ENCODE measurements at regions not wholly inside any gene's neighbourhood (a gene's known extent, or its start where the extent isn't known, plus 50 kb on each side); places are given as distances from the start of the nearest gene placed in this dataset.

GRCh38 chr3:88936831-88937230 is 170.6 kb upstream of the EPHA3 start:
- FAIRE-seq: no peak
- TF ChIP-seq POLR2AphosphoS5 (IDR thresholded peaks at IDR 0.05; ENCODE audit: low read depth, low read length) (no peak), SPI1 (IDR thresholded peaks at IDR 0.05; ENCODE audit: low read depth, low read length) (no peak), TAF1 (IDR thresholded peaks at IDR 0.05; ENCODE audit: low read depth, low read length) (no peak), PAX5 (IDR thresholded peaks at IDR 0.05; ENCODE audit: insufficient read depth, low read length, severe bottlenecking) (no peak), POU2F2 (IDR thresholded peaks at IDR 0.05; ENCODE audit: low read depth, low read length) (no peak), POLR2A (IDR thresholded peaks at IDR 0.05; ENCODE audit: low read depth, low read length) (no peak)
- no peak for DNase-seq (ENCODE audit: insufficient read length, low spot score)

GRCh38 chr3:88940296-88940695 is 167.1 kb upstream of the EPHA3 start:
- TF ChIP-seq TAF1 (IDR thresholded peaks at IDR 0.05; ENCODE audit: low read depth, low read length): no peak
- no peak for TF ChIP-seq SPI1 (IDR thresholded peaks at IDR 0.05; ENCODE audit: low read depth, low read length)
- TF ChIP-seq POU2F2 (IDR thresholded peaks at IDR 0.05; ENCODE audit: low read depth, low read length): no peak
- no peak for TF ChIP-seq PAX5 (IDR thresholded peaks at IDR 0.05; ENCODE audit: insufficient read depth, low read length, severe bottlenecking)
- FAIRE-seq (no peak), DNase-seq (ENCODE audit: insufficient read length, low spot score) (no peak)

GRCh38 chr3:88947013-88947412 is 160.4 kb upstream of the EPHA3 start:
- no peak for FAIRE-seq
- TF ChIP-seq PAX5 (IDR thresholded peaks at IDR 0.05; ENCODE audit: insufficient read depth, low read length, severe bottlenecking) (no peak), POLR2A (IDR thresholded peaks at IDR 0.05; ENCODE audit: low read depth, low read length) (no peak), POLR2AphosphoS5 (IDR thresholded peaks at IDR 0.05; ENCODE audit: low read depth, low read length) (no peak)

GRCh38 chr3:88954853-88955252 is 152.6 kb upstream of the EPHA3 start:
- FAIRE-seq (no peak), DNase-seq (ENCODE audit: insufficient read length, low spot score) (no peak)
- TF ChIP-seq POLR2AphosphoS5 (IDR thresholded peaks at IDR 0.05; ENCODE audit: low read depth, low read length): no peak
- no peak for TF ChIP-seq TAF1 (IDR thresholded peaks at IDR 0.05; ENCODE audit: low read depth, low read length)
- no peak for TF ChIP-seq POU2F2 (IDR thresholded peaks at IDR 0.05; ENCODE audit: low read depth, low read length)
- TF ChIP-seq POLR2A (IDR thresholded peaks at IDR 0.05; ENCODE audit: low read depth, low read length): no peak
- no peak for TF ChIP-seq PAX5 (IDR thresholded peaks at IDR 0.05; ENCODE audit: insufficient read depth, low read length, severe bottlenecking)
- TF ChIP-seq SPI1 (IDR thresholded peaks at IDR 0.05; ENCODE audit: low read depth, low read length): no peak

More at GRCh38 chr3:88947013-88947412, 160.4 kb upstream of the EPHA3 start:
- DNase-seq (ENCODE audit: insufficient read length, low spot score): no peak

GRCh38 chr3:88955274-88955673 is 152.1 kb upstream of the EPHA3 start:
- no peak for DNase-seq (ENCODE audit: insufficient read length, low spot score)
- no peak for TF ChIP-seq POU2F2 (IDR thresholded peaks at IDR 0.05; ENCODE audit: low read depth, low read length)
- no peak for TF ChIP-seq POLR2AphosphoS5 (IDR thresholded peaks at IDR 0.05; ENCODE audit: low read depth, low read length)
- TF ChIP-seq TAF1 (IDR thresholded peaks at IDR 0.05; ENCODE audit: low read depth, low read length): no peak
- TF ChIP-seq SPI1 (IDR thresholded peaks at IDR 0.05; ENCODE audit: low read depth, low read length): no peak
- TF ChIP-seq POLR2A (IDR thresholded peaks at IDR 0.05; ENCODE audit: low read depth, low read length): no peak
- no peak for TF ChIP-seq PAX5 (IDR thresholded peaks at IDR 0.05; ENCODE audit: insufficient read depth, low read length, severe bottlenecking)
- FAIRE-seq: no peak

GRCh38 chr3:88957711-88958439 is 149.5 kb upstream of the EPHA3 start:
- DNase-seq (ENCODE audit: insufficient read length, low spot score) (no peak), FAIRE-seq (no peak)
- no peak for TF ChIP-seq POLR2AphosphoS5 (IDR thresholded peaks at IDR 0.05; ENCODE audit: low read depth, low read length)
- TF ChIP-seq PAX5 (IDR thresholded peaks at IDR 0.05; ENCODE audit: insufficient read depth, low read length, severe bottlenecking): no peak
- no peak for TF ChIP-seq SPI1 (IDR thresholded peaks at IDR 0.05; ENCODE audit: low read depth, low read length)
- no peak for TF ChIP-seq POU2F2 (IDR thresholded peaks at IDR 0.05; ENCODE audit: low read depth, low read length)
- no peak for TF ChIP-seq POLR2A (IDR thresholded peaks at IDR 0.05; ENCODE audit: low read depth, low read length)
- TF ChIP-seq TAF1 (IDR thresholded peaks at IDR 0.05; ENCODE audit: low read depth, low read length): no peak

- FAIRE-seq (no peak), DNase-seq (ENCODE audit: insufficient read length, low spot score) (no peak)
- TF ChIP-seq POLR2A (IDR thresholded peaks at IDR 0.05; ENCODE audit: low read depth, low read length) (no peak), POU2F2 (IDR thresholded peaks at IDR 0.05; ENCODE audit: low read depth, low read length) (no peak), TAF1 (IDR thresholded peaks at IDR 0.05; ENCODE audit: low read depth, low read length) (no peak), POLR2AphosphoS5 (IDR thresholded peaks at IDR 0.05; ENCODE audit: low read depth, low read length) (no peak), SPI1 (IDR thresholded peaks at IDR 0.05; ENCODE audit: low read depth, low read length) (no peak), PAX5 (IDR thresholded peaks at IDR 0.05; ENCODE audit: insufficient read depth, low read length, severe bottlenecking) (no peak)
These were observed 147.4 kb upstream of the EPHA3 start for GRCh38 chr3:88960019-88960418.

- no peak for FAIRE-seq
- no peak for TF ChIP-seq TAF1 (IDR thresholded peaks at IDR 0.05; ENCODE audit: low read depth, low read length)
- no peak for TF ChIP-seq SPI1 (IDR thresholded peaks at IDR 0.05; ENCODE audit: low read depth, low read length)
- TF ChIP-seq PAX5 (IDR thresholded peaks at IDR 0.05; ENCODE audit: insufficient read depth, low read length, severe bottlenecking): no peak
- TF ChIP-seq POU2F2 (IDR thresholded peaks at IDR 0.05; ENCODE audit: low read depth, low read length): no peak
- TF ChIP-seq POLR2A (IDR thresholded peaks at IDR 0.05; ENCODE audit: low read depth, low read length): no peak
- no peak for DNase-seq (ENCODE audit: insufficient read length, low spot score)
These were observed 144.4 kb upstream of the EPHA3 start for GRCh38 chr3:88963003-88963402.

GRCh38 chr3:88979760-88980159 is 127.7 kb upstream of the EPHA3 start:
- DNase-seq (ENCODE audit: insufficient read length, low spot score) (no peak), FAIRE-seq (no peak)
- TF ChIP-seq TAF1 (IDR thresholded peaks at IDR 0.05; ENCODE audit: low read depth, low read length) (no peak), POLR2A (IDR thresholded peaks at IDR 0.05; ENCODE audit: low read depth, low read length) (no peak), SPI1 (IDR thresholded peaks at IDR 0.05; ENCODE audit: low read depth, low read length) (no peak), POU2F2 (IDR thresholded peaks at IDR 0.05; ENCODE audit: low read depth, low read length) (no peak), PAX5 (IDR thresholded peaks at IDR 0.05; ENCODE audit: insufficient read depth, low read length, severe bottlenecking) (no peak), POLR2AphosphoS5 (IDR thresholded peaks at IDR 0.05; ENCODE audit: low read depth, low read length) (no peak)

- no peak for DNase-seq (ENCODE audit: insufficient read length, low spot score)
- FAIRE-seq: no peak
- no peak for TF ChIP-seq POLR2AphosphoS5 (IDR thresholded peaks at IDR 0.05; ENCODE audit: low read depth, low read length)
These were observed 124.0 kb upstream of the EPHA3 start for GRCh38 chr3:88983458-88983857.

Data from GM12891 (cell line).